Muscle layer of colon (tissue), 2 donors: ENCODE measurements at regions not wholly inside any gene's neighbourhood (a gene's known extent, or its start where the extent isn't known, plus 50 kb on each side); places are given as distances from the start of the nearest gene placed in this dataset.

ENCODE experiments used
- H3K27ac ChIP-seq: one replicate; pipeline ENCODE4 v1.7.0; 2013; ENCODE audit warnings: low read depth, mild to moderate bottlenecking, low read length, moderate library complexity
- H3K27me3 ChIP-seq, 2 donors: one replicate each; pipeline ENCODE4 v1.7.0; 2013; ENCODE audit warnings: low read length in 2 of 2, mild to moderate bottlenecking in 2 of 2; ENCODE audit not compliant: insufficient read depth in 2 of 2, control insufficient read depth in 1 of 2
- H3K36me3 ChIP-seq: one replicate; pipeline ENCODE4 v1.7.0; 2013; ENCODE audit warnings: mild to moderate bottlenecking, low read length; ENCODE audit not compliant: insufficient read depth
- H3K4me1 ChIP-seq: one replicate; pipeline ENCODE4 v1.7.0; 2013; ENCODE audit warnings: mild to moderate bottlenecking, low read length; ENCODE audit not compliant: insufficient read depth
- H3K4me3 ChIP-seq, 2 donors: one replicate each; pipeline ENCODE4 v1.7.0; 2013; ENCODE audit warnings: low read length in 2 of 2, low read depth in 1 of 2, mild to moderate bottlenecking in 1 of 2, moderate library complexity in 1 of 2
- H3K9ac ChIP-seq: one replicate; pipeline ENCODE4 v1.7.0; 2013; ENCODE audit warnings: low read length
- H3K9me3 ChIP-seq: one replicate; pipeline ENCODE4 v1.7.0; 2013; ENCODE audit warnings: mild to moderate bottlenecking, low read length
- donor health status: abdominal sarcoma.
- donor health status: Adenocarcinoma of cecum.

- Histone ChIP-seq H3K4me3 (no peak overlapping the region), H3K9ac (no peak overlapping the region), H3K9me3 (no peaks in the 10 kb centered on the region), H3K27me3 (no peaks in the 10 kb centered on the region), H3K36me3 (no peaks in the 10 kb centered on the region), H3K4me1 (no peaks in the 10 kb centered on the region), H3K27ac (no peak overlapping the region)
Measured at GRCh38 chr2:53095664-53096063, 671.9 kb upstream of the CHAC2 start.

- no peak overlapping the region for H3K4me3 ChIP-seq
- no peaks in the 10 kb centered on the region for H3K9me3 ChIP-seq
- H3K9ac ChIP-seq = no peak overlapping the region
- H3K36me3 ChIP-seq = no peaks in the 10 kb centered on the region
- no peaks in the 10 kb centered on the region for H3K27me3 ChIP-seq
- H3K4me1 ChIP-seq = no peaks in the 10 kb centered on the region
- H3K27ac ChIP-seq = no peak overlapping the region
Measured at GRCh38 chr2:53095227-53095626, 672.4 kb upstream of the CHAC2 start.

- H3K27ac ChIP-seq = no peak overlapping the region
- no peaks in the 10 kb centered on the region for H3K36me3 ChIP-seq
- H3K4me1 ChIP-seq = no peaks in the 10 kb centered on the region
- H3K9ac ChIP-seq = no peak overlapping the region
- H3K27me3 ChIP-seq = no peaks in the 10 kb centered on the region
- no peak overlapping the region for H3K4me3 ChIP-seq
- no peaks in the 10 kb centered on the region for H3K9me3 ChIP-seq
Measured at GRCh38 chr2:53093355-53093754, 674.2 kb upstream of the CHAC2 start.

- no peaks in the 10 kb centered on the region for H3K9me3 ChIP-seq
- H3K36me3 ChIP-seq = no peaks in the 10 kb centered on the region
- no peak overlapping the region for H3K4me3 ChIP-seq
- no peak overlapping the region for H3K9ac ChIP-seq
- H3K4me1 ChIP-seq = no peaks in the 10 kb centered on the region
- no peak overlapping the region for H3K27ac ChIP-seq
- H3K27me3 ChIP-seq = no peaks in the 10 kb centered on the region
Measured at GRCh38 chr2:53091183-53091582, 676.4 kb upstream of the CHAC2 start.

GRCh38 chr2:53087874-53088461, 679.6 kb upstream of the CHAC2 start:
- Histone ChIP-seq H3K9ac (no peak overlapping the region), H3K9me3 (no peaks in the 10 kb centered on the region), H3K27me3 (no peaks in the 10 kb centered on the region), H3K4me1 (no peaks in the 10 kb centered on the region), H3K27ac (no peak overlapping the region), H3K4me3 (no peak overlapping the region), H3K36me3 (no peaks in the 10 kb centered on the region)

- Histone ChIP-seq H3K4me3 (no peak overlapping the region), H3K27ac (no peak overlapping the region), H3K9ac (no peak overlapping the region), H3K27me3 (no peaks in the 10 kb centered on the region), H3K9me3 (no peaks in the 10 kb centered on the region), H3K36me3 (no peaks in the 10 kb centered on the region), H3K4me1 (no peaks in the 10 kb centered on the region)
Measured at GRCh38 chr2:53087262-53087873, 680.2 kb upstream of the CHAC2 start.

- H3K4me3 ChIP-seq = no peak overlapping the region
Measured at GRCh38 chr2:53077413-53077812, 690.2 kb upstream of the CHAC2 start.

GRCh38 chr2:53075760-53076159, 691.8 kb upstream of the CHAC2 start:
- Histone ChIP-seq H3K36me3 (no peaks in the 10 kb centered on the region), H3K9ac (no peak overlapping the region), H3K4me3 (no peak overlapping the region), H3K9me3 (no peaks in the 10 kb centered on the region), H3K27me3 (no peaks in the 10 kb centered on the region), H3K27ac (no peak overlapping the region), H3K4me1 (no peaks in the 10 kb centered on the region)

More at GRCh38 chr2:53077413-53077812, 690.2 kb upstream of the CHAC2 start:
- H3K36me3 ChIP-seq = no peaks in the 10 kb centered on the region
- H3K9ac ChIP-seq = no peak overlapping the region
- H3K27me3 ChIP-seq = no peaks in the 10 kb centered on the region
- no peaks in the 10 kb centered on the region for H3K9me3 ChIP-seq
- H3K4me1 ChIP-seq = no peaks in the 10 kb centered on the region
- H3K27ac ChIP-seq = no peak overlapping the region

GRCh38 chr2:53067533-53067932, 700.1 kb upstream of the CHAC2 start:
- H3K4me1 ChIP-seq = no peaks in the 10 kb centered on the region
- no peaks in the 10 kb centered on the region for H3K36me3 ChIP-seq
- no peak overlapping the region for H3K27ac ChIP-seq
- H3K4me3 ChIP-seq = no peak overlapping the region
- no peaks in the 10 kb centered on the region for H3K9me3 ChIP-seq
- no peak overlapping the region for H3K9ac ChIP-seq
- H3K27me3 ChIP-seq = no peaks in the 10 kb centered on the region

GRCh38 chr2:53067056-53067455, 700.5 kb upstream of the CHAC2 start:
- Histone ChIP-seq H3K4me1 (no peaks in the 10 kb centered on the region), H3K9ac (no peak overlapping the region), H3K27me3 (no peaks in the 10 kb centered on the region), H3K27ac (no peak overlapping the region), H3K4me3 (no peak overlapping the region), H3K9me3 (no peaks in the 10 kb centered on the region), H3K36me3 (no peaks in the 10 kb centered on the region)

GRCh38 chr2:53064154-53064553, 703.5 kb upstream of the CHAC2 start:
- H3K4me3 ChIP-seq = no peak overlapping the region
- H3K27me3 ChIP-seq = no peaks in the 10 kb centered on the region
- H3K4me1 ChIP-seq = no peaks in the 10 kb centered on the region
- no peaks in the 10 kb centered on the region for H3K36me3 ChIP-seq
- no peaks in the 10 kb centered on the region for H3K9me3 ChIP-seq
- H3K27ac ChIP-seq = no peak overlapping the region
- H3K9ac ChIP-seq = no peak overlapping the region

- no peaks in the 10 kb centered on the region for H3K4me1 ChIP-seq
Measured at GRCh38 chr2:53058526-53058925, 709.1 kb upstream of the CHAC2 start.

More at GRCh38 chr2:53058526-53058925, 709.1 kb upstream of the CHAC2 start:
- H3K9ac ChIP-seq = no peak overlapping the region
- no peaks in the 10 kb centered on the region for H3K27me3 ChIP-seq
- H3K4me3 ChIP-seq = no peak overlapping the region
- no peaks in the 10 kb centered on the region for H3K9me3 ChIP-seq
- H3K36me3 ChIP-seq = no peaks in the 10 kb centered on the region
- H3K27ac ChIP-seq = no peak overlapping the region
